ENCODE measurements at regions not wholly inside any gene's neighbourhood (a gene's known extent, or its start where the extent isn't known, plus 50 kb on each side); places are given as distances from the start of the nearest gene placed in this dataset.

DNA sequence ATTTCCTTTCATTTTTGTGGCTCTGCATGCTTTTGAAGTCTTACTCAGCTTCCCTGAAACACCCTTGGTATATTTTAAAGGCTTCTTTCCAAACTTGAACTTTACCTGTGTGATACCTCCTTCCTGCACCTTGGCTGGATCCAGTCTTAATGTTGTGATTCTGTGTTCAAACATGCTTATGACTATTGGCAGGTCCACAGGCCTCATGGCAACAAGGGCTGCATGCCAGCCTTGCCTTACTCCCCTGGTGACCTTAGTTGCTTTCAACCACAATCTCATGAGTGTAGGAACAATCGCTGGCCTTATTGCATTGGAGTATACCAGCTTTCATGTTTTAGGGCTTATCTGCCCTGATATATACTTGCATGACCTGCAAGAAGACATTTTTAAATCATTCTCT lies 238.7 kb downstream of the KIF20B start:
- Histone ChIP-seq H3K27me3 (ENCODE audit: insufficient read depth, low read depth) (no peaks in the 10 kb centered on the region; the same call in 1 of the 2 replicates), H3K27ac (no peak overlapping the region), H2AFZ (ENCODE audit: low read depth) (no peak overlapping the region), H3K36me3 (ENCODE audit: insufficient read depth) (no peaks in the 10 kb centered on the region), H3K4me1 (ENCODE audit: low read depth, poor library complexity, severe bottlenecking) (no peaks in the 10 kb centered on the region), H3K4me3 (IDR thresholded peaks at IDR 0.05; ENCODE audit: insufficient read depth, low read depth, low read length) (no peak overlapping the region), H3K9ac (no peak overlapping the region), H3K4me2 (no peak overlapping the region), H3K79me2 (ENCODE audit: insufficient read depth, low read depth) (no peaks in the 10 kb centered on the region), H4K20me1 (ENCODE audit: insufficient read depth) (no peaks in the 10 kb centered on the region)
- TF ChIP-seq CTCF (conservative IDR thresholded peaks at IDR 0.05; ENCODE audit: low read depth, low read length) = no peak

DNA sequence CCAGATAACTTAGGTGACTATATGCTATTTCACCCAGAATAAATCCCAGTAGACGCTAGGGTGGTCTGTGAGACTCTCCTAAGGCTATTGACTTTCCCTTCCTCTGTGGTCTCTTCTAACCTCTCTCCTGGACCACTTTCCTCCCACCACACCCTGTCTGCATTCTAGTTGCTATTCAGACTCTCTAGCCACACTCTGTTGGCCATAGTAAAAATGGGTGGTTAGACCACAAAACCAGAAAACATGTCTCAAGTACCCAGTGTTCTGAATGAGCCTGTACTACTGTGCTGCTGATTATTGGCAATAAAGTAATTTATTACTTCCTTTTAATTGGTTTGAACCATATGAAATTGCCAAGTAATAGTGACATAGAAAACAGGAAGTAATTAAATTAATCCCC lies 240.8 kb downstream of the KIF20B start:
- H3K27me3 ChIP-seq (ENCODE audit: insufficient read depth, low read depth) = no peaks in the 10 kb centered on the region; the same call in 1 of the 2 replicates
- TF ChIP-seq CTCF (conservative IDR thresholded peaks at IDR 0.05; ENCODE audit: low read depth, low read length) = no peak
- H3K79me2 ChIP-seq (ENCODE audit: insufficient read depth, low read depth) = no peaks in the 10 kb centered on the region
- H4K20me1 ChIP-seq (ENCODE audit: insufficient read depth) = no peaks in the 10 kb centered on the region
- H3K4me3 ChIP-seq (IDR thresholded peaks at IDR 0.05; ENCODE audit: insufficient read depth, low read depth, low read length) = no peak overlapping the region
- no peak overlapping the region for H2AFZ ChIP-seq (ENCODE audit: low read depth)
- H3K9ac ChIP-seq = no peak overlapping the region
- no peak overlapping the region for H3K4me2 ChIP-seq
- no peak overlapping the region for H3K27ac ChIP-seq
- no peaks in the 10 kb centered on the region for H3K36me3 ChIP-seq (ENCODE audit: insufficient read depth)
- peaks cover 10% of the 10 kb centered on the region for H3K4me1 ChIP-seq (ENCODE audit: low read depth, poor library complexity, severe bottlenecking)

- Histone ChIP-seq H3K4me2 (no peak overlapping the region), H3K9ac (no peak overlapping the region), H3K79me2 (ENCODE audit: insufficient read depth, low read depth) (no peaks in the 10 kb centered on the region), H3K4me1 (ENCODE audit: low read depth, poor library complexity, severe bottlenecking) (peaks cover 10% of the 10 kb centered on the region), H3K27me3 (ENCODE audit: insufficient read depth, low read depth) (no peaks in the 10 kb centered on the region; the same call in 1 of the 2 replicates), H3K36me3 (ENCODE audit: insufficient read depth) (no peaks in the 10 kb centered on the region), H4K20me1 (ENCODE audit: insufficient read depth) (no peaks in the 10 kb centered on the region), H3K4me3 (IDR thresholded peaks at IDR 0.05; ENCODE audit: insufficient read depth, low read depth, low read length) (no peak overlapping the region), H3K27ac (no peak overlapping the region), H2AFZ (ENCODE audit: low read depth) (no peak overlapping the region)
- no peak for TF ChIP-seq CTCF (conservative IDR thresholded peaks at IDR 0.05; ENCODE audit: low read depth, low read length)
Measured at GRCh38 chr10:89944138-89944537, 242.7 kb downstream of the KIF20B start.

DNA sequence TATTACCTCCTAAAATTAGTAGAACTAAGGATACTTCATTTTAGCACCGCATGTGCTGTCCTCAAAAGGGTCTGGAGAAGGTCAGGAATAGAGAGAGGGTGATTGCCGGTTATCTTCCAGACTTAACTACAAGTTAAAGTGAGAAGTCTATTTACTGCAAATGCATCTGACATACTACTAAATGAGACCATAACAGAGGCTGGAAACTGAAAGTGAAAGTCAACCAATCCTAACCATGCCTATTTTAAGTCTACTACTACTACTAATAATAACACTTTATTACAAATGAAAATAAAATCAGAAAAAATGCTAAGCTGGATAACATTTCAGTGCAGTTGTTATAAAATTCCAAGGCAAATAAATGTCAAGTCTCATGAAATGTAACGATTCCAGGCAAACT lies 244.7 kb downstream of the KIF20B start:
- TF ChIP-seq CTCF (conservative IDR thresholded peaks at IDR 0.05; ENCODE audit: low read depth, low read length) = no peak
- Histone ChIP-seq H2AFZ (ENCODE audit: low read depth) (no peak overlapping the region), H3K27me3 (ENCODE audit: insufficient read depth, low read depth) (no peaks in the 10 kb centered on the region; the same call in 1 of the 2 replicates), H3K9ac (no peak overlapping the region), H3K4me1 (ENCODE audit: low read depth, poor library complexity, severe bottlenecking) (peaks cover 10% of the 10 kb centered on the region), H3K27ac (no peak overlapping the region), H3K4me2 (peak overlapping the region; percentile 32), H3K79me2 (ENCODE audit: insufficient read depth, low read depth) (no peaks in the 10 kb centered on the region), H3K4me3 (IDR thresholded peaks at IDR 0.05; ENCODE audit: insufficient read depth, low read depth, low read length) (no peak overlapping the region), H4K20me1 (ENCODE audit: insufficient read depth) (no peaks in the 10 kb centered on the region), H3K36me3 (ENCODE audit: insufficient read depth) (no peaks in the 10 kb centered on the region)

Data from KMS-11 (cell line).